CD4-positive, alpha-beta T cell (primary cell): ENCODE measurements at regions not wholly inside any gene's neighbourhood (a gene's known extent, or its start where the extent isn't known, plus 50 kb on each side); places are given as distances from the start of the nearest gene placed in this dataset.

Experiments
- ATAC-seq: fragments of 200-7000 bp; cut with Tn5 transposase; one replicate; pipeline ENCODE4 v1.10.0; 2022; ENCODE audit warnings: mild to moderate bottlenecking; ENCODE audit not compliant: poor library complexity
- CTCF ChIA-PET: fragments of 350-600 bp; sonication (Branson Sonifier 250); formaldehyde crosslinking; loops from one replicate; lab custom pipeline; 2021; ENCODE audit warnings: antibody characterized with exemption, inconsistent platforms; lab: Charles Lee
- POLR2A ChIA-PET: fragments of 350-600 bp; sonication (Branson Sonifier 250); formaldehyde crosslinking; loops from one replicate; lab custom pipeline; 2021; ENCODE audit warnings: antibody characterized with exemption, inconsistent platforms; lab: Charles Lee
- DNase-seq, 14 experiments: peaks; one replicate each; pipeline ENCODE4 v3.0.0-alpha.2; 2013 to 2020; ENCODE audit warnings: mixed read lengths in 2 of 14
- H3K27ac ChIP-seq, 2 donors: one replicate each; pipeline versions ENCODE4 v1.5.1 to v1.7.0; 2013; ENCODE audit warnings: low read length in 2 of 2, low read depth in 1 of 2, mild to moderate bottlenecking in 1 of 2
- H3K27me3 ChIP-seq, 2 experiments: 1 replicate in 1 of 2; 2 replicates in 1 of 2; pipeline versions ENCODE4 v1.6.1 to v1.7.0; 2013; ENCODE audit warnings: low read length in 2 of 2, control low read depth in 1 of 2, mild to moderate bottlenecking in 1 of 2, moderate library complexity in 1 of 2; ENCODE audit not compliant: insufficient read depth in 2 of 2, control insufficient read depth in 1 of 2
- H3K36me3 ChIP-seq: one replicate; pipeline ENCODE4 v1.6.1; 2013; ENCODE audit warnings: low read length, control low read depth; ENCODE audit not compliant: insufficient read depth
- H3K4me1 ChIP-seq: one replicate; pipeline ENCODE4 v1.6.1; 2013; ENCODE audit warnings: low read length, control low read depth; ENCODE audit not compliant: insufficient read depth
- H3K4me3 ChIP-seq: one replicate; pipeline ENCODE4 v1.5.1; 2013; ENCODE audit warnings: mild to moderate bottlenecking, low read length, moderate library complexity
- H3K9me3 ChIP-seq, 2 experiments: 1 replicate in 1 of 2; 2 replicates in 1 of 2; pipeline versions ENCODE4 v1.6.1 to v1.7.0; 2013; ENCODE audit warnings: low read length in 2 of 2, mild to moderate bottlenecking in 2 of 2, control low read depth in 1 of 2, moderate library complexity in 1 of 2; ENCODE audit not compliant: control insufficient read depth in 1 of 2, insufficient read depth in 1 of 2
- H3K27ac Mint-ChIP-seq: one replicate; pipeline ENCODE4 v1.8.0; 2020; ENCODE audit warnings: mixed read lengths
- H3K27me3 Mint-ChIP-seq: one replicate; pipeline ENCODE4 v1.8.0; 2021; ENCODE audit warnings: mixed read lengths
- H3K36me3 Mint-ChIP-seq: one replicate; pipeline ENCODE4 v1.8.0; 2021; ENCODE audit warnings: low read depth, mixed read lengths
- H3K4me1 Mint-ChIP-seq: one replicate; pipeline ENCODE4 v1.8.0; 2021; ENCODE audit warnings: low read depth, mixed read lengths
- H3K4me3 Mint-ChIP-seq: one replicate; pipeline ENCODE4 v1.8.0; 2020; ENCODE audit warnings: mild to moderate bottlenecking, mixed read lengths
- H3K9me3 Mint-ChIP-seq: one replicate; pipeline ENCODE4 v1.8.0; 2020; ENCODE audit warnings: mixed read lengths
- CTCF ChIP-seq: fragments of 200-600 bp; IDR thresholded peaks from one replicate; pipeline ENCODE4 v1.8.0; 2022; ENCODE audit warnings: antibody characterized with exemption, mild to moderate bottlenecking
- intact Hi-C, 2 experiments: fragments of 100-400 bp; cut with DNase I in 1 of 2; cut with micrococcal nuclease in 1 of 2; formaldehyde crosslinking; loops; one replicate each; pipeline versions ENCODE4 v1.15.1 to v1.9.0; 2023 to 2025; cut with DNase I, micrococcal nuclease

- POLR2A ChIA-PET, result no interaction called here
- Mint-ChIP-seq H3K4me3 (no peak overlapping the region), H3K27me3 (no peaks in the 10 kb centered on the region), H3K27ac (no peak overlapping the region), H3K9me3 (no peaks in the 10 kb centered on the region), H3K36me3 (no peaks in the 10 kb centered on the region), H3K4me1 (no peaks in the 10 kb centered on the region)
- no peaks in the 10 kb centered on the region for H3K27me3 ChIP-seq
- peaks cover 0 to under 1% of the 10 kb centered on the region in 2 experiments for H3K9me3 ChIP-seq
- intact Hi-C loops, result no loop called here
- H3K4me3 ChIP-seq, result no peak overlapping the region
- no peak overlapping the region for H3K27ac ChIP-seq
- no peaks in the 10 kb centered on the region for H3K36me3 ChIP-seq
- no peak for TF ChIP-seq CTCF
- CTCF ChIA-PET, result no interaction called here
- no peak for ATAC-seq
- DNase-seq, result no peak
- H3K4me1 ChIP-seq, result no peaks in the 10 kb centered on the region
These were observed 68.6 kb upstream of the FBXL4 start for GRCh38 chr6:99016355-99016754.

GRCh38 chr6:99014061-99014460 is 66.3 kb upstream of the FBXL4 start:
- TF ChIP-seq CTCF, result no peak
- ChIA-PET POLR2A (no interaction called here), CTCF (interaction anchor here (0.7 kb wide), 1 partner anchor 316 kb away, joined by 3 read pairs; no protein-coding TSS in a partner anchor)
- Mint-ChIP-seq H3K4me3 (no peak overlapping the region), H3K27me3 (peaks cover 11% of the 10 kb centered on the region), H3K9me3 (no peaks in the 10 kb centered on the region), H3K27ac (no peak overlapping the region), H3K36me3 (no peaks in the 10 kb centered on the region), H3K4me1 (no peaks in the 10 kb centered on the region)
- Histone ChIP-seq H3K36me3 (no peaks in the 10 kb centered on the region), H3K4me1 (no peaks in the 10 kb centered on the region), H3K27me3 (peaks cover 0 to 4% of the 10 kb centered on the region in 2 experiments), H3K27ac (no peak overlapping the region), H3K9me3 (no peaks in the 10 kb centered on the region), H3K4me3 (no peak overlapping the region)
- DNase-seq (no peak), ATAC-seq (no peak)
- intact Hi-C loops, result no loop called here

GRCh38 chr6:99013661-99014060 is 65.9 kb upstream of the FBXL4 start:
- Histone ChIP-seq H3K27ac (no peak overlapping the region), H3K9me3 (no peaks in the 10 kb centered on the region), H3K27me3 (peaks cover 0 to 4% of the 10 kb centered on the region in 2 experiments), H3K36me3 (no peaks in the 10 kb centered on the region), H3K4me3 (no peak overlapping the region), H3K4me1 (no peaks in the 10 kb centered on the region)
- intact Hi-C loops, result no loop called here
- Mint-ChIP-seq H3K27ac (no peak overlapping the region), H3K9me3 (no peaks in the 10 kb centered on the region), H3K4me3 (no peak overlapping the region), H3K27me3 (peaks cover 14% of the 10 kb centered on the region), H3K4me1 (no peaks in the 10 kb centered on the region), H3K36me3 (no peaks in the 10 kb centered on the region)
- ChIA-PET POLR2A (no interaction called here), CTCF (no interaction called here)
- ATAC-seq (no peak), DNase-seq (no peak)
- no peak for TF ChIP-seq CTCF
